Spinal cord (tissue), 9 donors: ENCODE measurements at regions not wholly inside any gene's neighbourhood (a gene's known extent, or its start where the extent isn't known, plus 50 kb on each side); places are given as distances from the start of the nearest gene placed in this dataset.

ENCODE experiments used
- DNase-seq, 6 donors: peaks; one replicate each; pipeline versions ENCODE4 v3.0.0 to v3.0.0-alpha.2; 2013 to 2015; ENCODE audit warnings: low spot score in 6 of 6, low read depth in 4 of 6
- H3K27ac ChIP-seq: one replicate; pipeline ENCODE4 v1.5.1; 2013; ENCODE audit warnings: low read depth, low read length, control low read depth
- H3K27me3 ChIP-seq: one replicate; pipeline ENCODE4 v1.6.1; 2013; ENCODE audit warnings: low read length; ENCODE audit not compliant: control insufficient read depth, insufficient read depth
- H3K36me3 ChIP-seq: one replicate; pipeline ENCODE4 v1.6.1; 2013; ENCODE audit warnings: low read length; ENCODE audit not compliant: control insufficient read depth, insufficient read depth
- H3K4me1 ChIP-seq: one replicate; pipeline ENCODE4 v1.6.1; 2013; ENCODE audit warnings: low read length; ENCODE audit not compliant: control insufficient read depth, insufficient read depth
- H3K4me3 ChIP-seq: one replicate; pipeline ENCODE4 v1.5.1; 2013; ENCODE audit warnings: low read depth, low read length, control low read depth
- H3K9me3 ChIP-seq: one replicate; pipeline ENCODE4 v1.6.1; 2013; ENCODE audit warnings: low read length; ENCODE audit not compliant: control insufficient read depth, insufficient read depth
- WGBS: methylation state at CpG from one replicate; pipeline ENCODE4 v1.1.5; 2013; ENCODE audit warnings: missing lambda C conversion rate; ENCODE audit not compliant: insufficient coverage; 5-methylcytosine and 5-hydroxymethylcytosine counted together
- donor health status: healthy.

GRCh38 chr3:1703169-1703568 lies 395.5 kb upstream of the CNTN4 start:
- H3K27me3 ChIP-seq, result no peaks in the 10 kb centered on the region
- no CpG with 5 or more reads among the region's 1 CpG for WGBS
- H3K27ac ChIP-seq, result no peak overlapping the region
- H3K36me3 ChIP-seq, result no peaks in the 10 kb centered on the region
- no peaks in the 10 kb centered on the region for H3K4me1 ChIP-seq
- H3K4me3 ChIP-seq, result no peak overlapping the region
- no peak for DNase-seq
- no peaks in the 10 kb centered on the region for H3K9me3 ChIP-seq

GRCh38 chr3:1710663-1711062 lies 388.0 kb upstream of the CNTN4 start:
- DNase-seq, result no peak

GRCh38 chr3:1717524-1717923 lies 381.1 kb upstream of the CNTN4 start:
- no peaks in the 10 kb centered on the region for H3K36me3 ChIP-seq
- H3K4me3 ChIP-seq, result no peak overlapping the region

More at GRCh38 chr3:1710663-1711062, 388.0 kb upstream of the CNTN4 start:
- 92% methylated on average over 11 of the region's 11 CpGs for WGBS
- Histone ChIP-seq H3K36me3 (no peaks in the 10 kb centered on the region), H3K27me3 (no peaks in the 10 kb centered on the region), H3K4me1 (no peaks in the 10 kb centered on the region), H3K27ac (no peak overlapping the region), H3K9me3 (no peaks in the 10 kb centered on the region), H3K4me3 (no peak overlapping the region)

DNA sequence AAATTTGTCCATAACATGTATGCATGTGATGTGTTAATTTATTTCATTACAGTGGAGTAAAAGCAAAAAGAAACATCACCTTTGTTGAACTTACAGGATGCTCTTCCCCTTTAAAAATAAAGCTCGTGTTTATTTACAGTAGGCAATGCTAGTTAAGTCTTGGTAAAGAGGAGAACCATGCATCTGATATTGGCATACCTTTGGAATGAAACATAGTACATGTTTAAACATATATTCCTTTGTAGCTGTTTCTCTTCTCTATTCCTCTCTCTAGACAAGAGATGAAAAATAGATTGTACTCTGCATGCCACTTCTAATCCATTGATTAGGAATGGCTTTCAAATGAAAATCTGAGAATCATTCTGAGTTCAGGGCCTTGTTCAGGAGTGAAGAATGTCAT lies 374.9 kb upstream of the CNTN4 start:
- DNase-seq, result no peak
- WGBS, result no CpG with 5 or more reads among the region's 1 CpG
- H3K4me1 ChIP-seq, result no peaks in the 10 kb centered on the region

More at GRCh38 chr3:1717524-1717923, 381.1 kb upstream of the CNTN4 start:
- Histone ChIP-seq H3K27me3 (no peaks in the 10 kb centered on the region), H3K4me1 (no peaks in the 10 kb centered on the region), H3K27ac (no peak overlapping the region), H3K9me3 (no peaks in the 10 kb centered on the region)
- DNase-seq, result no peak

GRCh38 chr3:1726741-1727140 lies 371.9 kb upstream of the CNTN4 start:
- no peak for DNase-seq
- Histone ChIP-seq H3K27ac (no peak overlapping the region), H3K27me3 (no peaks in the 10 kb centered on the region), H3K4me3 (no peak overlapping the region), H3K36me3 (no peaks in the 10 kb centered on the region), H3K4me1 (no peaks in the 10 kb centered on the region), H3K9me3 (no peaks in the 10 kb centered on the region)
- 90% methylated on average over 2 of the region's 3 CpGs for WGBS

More for the DNA sequence above, 374.9 kb upstream of the CNTN4 start:
- no peaks in the 10 kb centered on the region for H3K36me3 ChIP-seq
- no peak overlapping the region for H3K4me3 ChIP-seq
- no peaks in the 10 kb centered on the region for H3K9me3 ChIP-seq
- H3K27ac ChIP-seq, result no peak overlapping the region
- H3K27me3 ChIP-seq, result no peaks in the 10 kb centered on the region

DNA sequence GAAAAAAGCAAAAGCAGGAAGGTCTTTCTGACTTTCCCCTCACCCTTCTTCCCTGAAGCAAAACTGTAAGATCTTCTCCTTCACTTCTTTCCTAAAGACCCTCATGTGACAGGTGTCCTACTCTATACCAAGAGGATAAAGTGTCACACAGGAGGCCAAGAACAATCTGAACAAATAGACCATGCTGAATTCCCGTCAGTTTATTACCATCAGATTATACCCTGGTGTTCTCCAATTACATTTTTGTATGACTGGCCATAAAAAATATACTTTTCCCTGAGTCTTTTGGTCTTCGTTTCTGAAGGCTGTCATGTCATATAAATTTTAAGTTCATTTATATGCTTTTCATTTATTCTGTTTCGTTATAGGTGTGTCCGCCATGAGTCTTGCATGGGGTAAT lies 371.4 kb upstream of the CNTN4 start:
- Histone ChIP-seq H3K36me3 (no peaks in the 10 kb centered on the region), H3K9me3 (no peaks in the 10 kb centered on the region), H3K4me1 (no peaks in the 10 kb centered on the region), H3K4me3 (no peak overlapping the region), H3K27ac (no peak overlapping the region), H3K27me3 (no peaks in the 10 kb centered on the region)
- no peak for DNase-seq
- WGBS, result 83% methylated on average over 1 of the region's 4 CpGs

- no peaks in the 10 kb centered on the region for H3K36me3 ChIP-seq
- no peak overlapping the region for H3K27ac ChIP-seq
- peak in 1 of 6 donors; percentile 3 for DNase-seq
- no peak overlapping the region for H3K4me3 ChIP-seq
- WGBS, result 39% methylated on average over 3 of the region's 5 CpGs
- H3K27me3 ChIP-seq, result no peaks in the 10 kb centered on the region
- H3K9me3 ChIP-seq, result no peaks in the 10 kb centered on the region
- H3K4me1 ChIP-seq, result no peaks in the 10 kb centered on the region
These were observed 370.2 kb upstream of the CNTN4 start for GRCh38 chr3:1728510-1728909.

GRCh38 chr3:1734494-1735122 lies 364.1 kb upstream of the CNTN4 start:
- Histone ChIP-seq H3K4me1 (no peaks in the 10 kb centered on the region), H3K36me3 (no peaks in the 10 kb centered on the region), H3K4me3 (no peak overlapping the region), H3K9me3 (no peaks in the 10 kb centered on the region), H3K27ac (no peak overlapping the region), H3K27me3 (no peaks in the 10 kb centered on the region)
- WGBS, result 38% methylated on average over 1 of the region's 3 CpGs
- no peak for DNase-seq

- WGBS, result 84% methylated on average over 3 of the region's 6 CpGs
These were observed 346.5 kb upstream of the CNTN4 start for GRCh38 chr3:1752205-1752604.

GRCh38 chr3:1766384-1766783 lies 332.3 kb upstream of the CNTN4 start:
- Histone ChIP-seq H3K4me1 (no peaks in the 10 kb centered on the region), H3K27me3 (no peaks in the 10 kb centered on the region), H3K27ac (no peak overlapping the region), H3K36me3 (no peaks in the 10 kb centered on the region), H3K4me3 (no peak overlapping the region), H3K9me3 (no peaks in the 10 kb centered on the region)
- no CpG with 5 or more reads among the region's 3 CpGs for WGBS
- peak; percentile 9 to 95 (median 28) for DNase-seq

More at GRCh38 chr3:1752205-1752604, 346.5 kb upstream of the CNTN4 start:
- Histone ChIP-seq H3K27me3 (no peaks in the 10 kb centered on the region), H3K9me3 (no peaks in the 10 kb centered on the region), H3K4me1 (no peaks in the 10 kb centered on the region), H3K4me3 (no peak overlapping the region), H3K36me3 (no peaks in the 10 kb centered on the region), H3K27ac (no peak overlapping the region)
- no peak for DNase-seq
